ENCODE measurements at regions not wholly inside any gene's neighbourhood (a gene's known extent, or its start where the extent isn't known, plus 50 kb on each side); places are given as distances from the start of the nearest gene placed in this dataset.

- ATAC-seq (no peak), DNase-seq (ENCODE audit: low read depth, low spot score) (no peak)
- H3K27ac ChIP-seq (ENCODE audit: low read depth, low read length) = no peak overlapping the region
- ChIA-PET RAD21 (ENCODE audit: low non-redundant PET in 1 of 2, low total read pairs in 2 of 2, uncharacterized antibody in 2 of 2, unreplicated experiment in 2 of 2) (no interaction called here), CTCF (no interaction called here), POLR2A (no interaction called here)
- H3K27me3 ChIP-seq (ENCODE audit: insufficient read depth, low read length) = no peaks in the 10 kb centered on the region
- no peaks in the 10 kb centered on the region for H3K9me3 ChIP-seq (ENCODE audit: control insufficient read depth in 1 of 2, insufficient read depth in 1 of 2, low read depth in 1 of 2, low read length in 2 of 2)
- H2AFZ ChIP-seq (ENCODE audit: low read depth, low read length, poor library complexity, severe bottlenecking) = no peak overlapping the region
- BruUV-seq (replicated peaks) = no TSS peak
- H3K4me2 ChIP-seq (ENCODE audit: low read length) = no peak overlapping the region
- no peaks in the 10 kb centered on the region for H3K9me2 ChIP-seq (ENCODE audit: insufficient read depth)
- intact Hi-C loops (cut with micrococcal nuclease) = no loop called here
- H3K36me3 ChIP-seq (ENCODE audit: control insufficient read depth in 1 of 2, insufficient read depth in 2 of 2, low read length in 2 of 2) = no peaks in the 10 kb centered on the region
- H3K4me1 ChIP-seq (ENCODE audit: control insufficient read depth in 1 of 2, insufficient read depth in 2 of 2, low read length in 2 of 2) = no peaks in the 10 kb centered on the region
- H3K4me3 ChIP-seq (replicated peaks in 1 of 2; ENCODE audit: low read depth in 1 of 2, low read length in 2 of 2) = no peak overlapping the region
- H4K20me1 ChIP-seq (ENCODE audit: insufficient read depth) = no peaks in the 10 kb centered on the region
- TF ChIP-seq POLR2A (IDR thresholded peaks at IDR 0.05; ENCODE audit: borderline replicate concordance, extremely low read depth, insufficient read depth, insufficient read length) = no peak
- no peak for TF ChIP-seq TCF7L2 (IDR thresholded peaks at IDR 0.05; ENCODE audit: borderline replicate concordance, extremely low read depth, insufficient read depth, insufficient read length)
- no peak for TF ChIP-seq EZH2 (IDR thresholded peaks at IDR 0.05)
- no peaks in the 10 kb centered on the region for H3K79me2 ChIP-seq (ENCODE audit: insufficient read depth, low read length)
- no peak overlapping the region for H3K9ac ChIP-seq (ENCODE audit: low read length)
These were observed 378.6 kb upstream of the CWC22 start for GRCh38 chr2:180385601-180386201.

- ChIA-PET CTCF (no interaction called here), POLR2A (no interaction called here), RAD21 (ENCODE audit: low non-redundant PET in 1 of 2, low total read pairs in 2 of 2, uncharacterized antibody in 2 of 2, unreplicated experiment in 2 of 2) (no interaction called here)
- intact Hi-C loops (cut with micrococcal nuclease) = no loop called here
- BruUV-seq (replicated peaks) = no TSS peak
- Histone ChIP-seq H3K9me2 (ENCODE audit: insufficient read depth) (no peaks in the 10 kb centered on the region), H3K79me2 (ENCODE audit: insufficient read depth, low read length) (no peaks in the 10 kb centered on the region), H3K36me3 (ENCODE audit: control insufficient read depth in 1 of 2, insufficient read depth in 2 of 2, low read length in 2 of 2) (no peaks in the 10 kb centered on the region), H3K9ac (ENCODE audit: low read length) (no peak overlapping the region), H2AFZ (ENCODE audit: low read depth, low read length, poor library complexity, severe bottlenecking) (no peak overlapping the region), H3K27me3 (ENCODE audit: insufficient read depth, low read length) (no peaks in the 10 kb centered on the region), H4K20me1 (ENCODE audit: insufficient read depth) (no peaks in the 10 kb centered on the region), H3K4me1 (ENCODE audit: control insufficient read depth in 1 of 2, insufficient read depth in 2 of 2, low read length in 2 of 2) (no peaks in the 10 kb centered on the region), H3K9me3 (ENCODE audit: control insufficient read depth in 1 of 2, insufficient read depth in 1 of 2, low read depth in 1 of 2, low read length in 2 of 2) (no peaks in the 10 kb centered on the region), H3K4me2 (ENCODE audit: low read length) (no peak overlapping the region), H3K27ac (ENCODE audit: low read depth, low read length) (no peak overlapping the region), H3K4me3 (replicated peaks in 1 of 2; ENCODE audit: low read depth in 1 of 2, low read length in 2 of 2) (no peak overlapping the region)
- DNase-seq (ENCODE audit: low read depth, low spot score) = no peak
- no peak for TF ChIP-seq REST (IDR thresholded peaks at IDR 0.05; ENCODE audit: low read depth)
- TF ChIP-seq JUND (IDR thresholded peaks at IDR 0.05) = no peak
- TF ChIP-seq ZNF274 (IDR thresholded peaks at IDR 0.05; ENCODE audit: low read depth, low read length) = no peak
- TF ChIP-seq ELF1 (IDR thresholded peaks at IDR 0.05; ENCODE audit: borderline replicate concordance, low read depth) = no peak
- no peak for TF ChIP-seq TCF7L2 (IDR thresholded peaks at IDR 0.05; ENCODE audit: borderline replicate concordance, extremely low read depth, insufficient read depth, insufficient read length)
- no peak for TF ChIP-seq YY1 (IDR thresholded peaks at IDR 0.05; ENCODE audit: extremely low read depth, insufficient replicate concordance, low read depth, low read length)
- no peak for TF ChIP-seq POLR2AphosphoS5 (IDR thresholded peaks at IDR 0.05; ENCODE audit: low read depth, low read length)
- TF ChIP-seq SP1 (IDR thresholded peaks at IDR 0.05; ENCODE audit: low read depth) = no peak
- no peak for TF ChIP-seq EGR1 (IDR thresholded peaks at IDR 0.05; ENCODE audit: low read depth)
- TF ChIP-seq POLR2A (IDR thresholded peaks at IDR 0.05; ENCODE audit: borderline replicate concordance, extremely low read depth, insufficient read depth, insufficient read length) = no peak
- no peak for ATAC-seq
These were observed 369.0 kb upstream of the CWC22 start for GRCh38 chr2:180376066-180376465.
